Erythroblast (primary cell): ENCODE measurements at regions not wholly inside any gene's neighbourhood (a gene's known extent, or its start where the extent isn't known, plus 50 kb on each side); places are given as distances from the start of the nearest gene placed in this dataset.

ENCODE experiments used
- GATA1 ChIP-seq: IDR thresholded peaks from 2 replicates; pipeline ENCODE4 v1.6.1; 2011; ENCODE audit warnings: low read depth, mild to moderate bottlenecking, control low read depth, low read length, moderate library complexity
- POLR2A ChIP-seq: IDR thresholded peaks from 2 replicates; pipeline ENCODE4 v1.6.1; 2011; ENCODE audit warnings: mild to moderate bottlenecking, low read length

GRCh38 chr1:5338466-5338865 lies 653.8 kb downstream of the NPHP4 start:
- TF ChIP-seq POLR2A (no peak), GATA1 (no peak)
